OCI-LY7 (cell line): ENCODE measurements at regions not wholly inside any gene's neighbourhood (a gene's known extent, or its start where the extent isn't known, plus 50 kb on each side); places are given as distances from the start of the nearest gene placed in this dataset.

Experiments used
- EZH2phosphoT487 ChIP-seq: fragments of 200-600 bp; sonication (generic); IDR thresholded peaks from 2 replicates; pipeline ENCODE4 v1.6.1; 2018; ENCODE audit warnings: low read depth, borderline replicate concordance, mild to moderate bottlenecking, mixed run types, antibody characterized with exemption, low read length, moderate library complexity, mixed read lengths
- TF ChIP-seq, protein P1 (sequence below): fragments of 200-600 bp; sonication (generic); conservative IDR thresholded peaks from 2 replicates; pipeline ENCODE4 v1.5.1; 2014; ENCODE audit warnings: mild to moderate bottlenecking, antibody characterized with exemption, low read length, moderate library complexity, mixed read lengths

DNA sequence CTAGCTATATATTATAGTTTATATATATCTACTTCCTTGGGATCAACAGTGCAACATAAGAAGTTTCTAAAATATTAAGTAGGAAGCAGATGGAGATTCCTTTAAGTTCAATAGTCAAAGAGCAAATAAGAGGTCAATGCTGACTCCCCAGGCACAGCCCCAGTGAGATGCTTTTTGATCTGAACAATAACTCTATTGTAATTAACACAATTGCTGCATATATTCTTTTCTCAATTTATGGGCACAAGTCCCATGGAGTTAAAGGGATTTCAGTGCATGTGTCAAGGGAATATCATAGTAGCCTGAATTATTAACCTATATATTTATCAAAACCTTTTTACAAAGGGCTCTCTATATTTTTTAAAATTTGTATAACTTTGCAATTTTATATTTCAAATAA lies 180.8 kb downstream of the SPRY2 start:
- TF ChIP-seq, protein P1, sequence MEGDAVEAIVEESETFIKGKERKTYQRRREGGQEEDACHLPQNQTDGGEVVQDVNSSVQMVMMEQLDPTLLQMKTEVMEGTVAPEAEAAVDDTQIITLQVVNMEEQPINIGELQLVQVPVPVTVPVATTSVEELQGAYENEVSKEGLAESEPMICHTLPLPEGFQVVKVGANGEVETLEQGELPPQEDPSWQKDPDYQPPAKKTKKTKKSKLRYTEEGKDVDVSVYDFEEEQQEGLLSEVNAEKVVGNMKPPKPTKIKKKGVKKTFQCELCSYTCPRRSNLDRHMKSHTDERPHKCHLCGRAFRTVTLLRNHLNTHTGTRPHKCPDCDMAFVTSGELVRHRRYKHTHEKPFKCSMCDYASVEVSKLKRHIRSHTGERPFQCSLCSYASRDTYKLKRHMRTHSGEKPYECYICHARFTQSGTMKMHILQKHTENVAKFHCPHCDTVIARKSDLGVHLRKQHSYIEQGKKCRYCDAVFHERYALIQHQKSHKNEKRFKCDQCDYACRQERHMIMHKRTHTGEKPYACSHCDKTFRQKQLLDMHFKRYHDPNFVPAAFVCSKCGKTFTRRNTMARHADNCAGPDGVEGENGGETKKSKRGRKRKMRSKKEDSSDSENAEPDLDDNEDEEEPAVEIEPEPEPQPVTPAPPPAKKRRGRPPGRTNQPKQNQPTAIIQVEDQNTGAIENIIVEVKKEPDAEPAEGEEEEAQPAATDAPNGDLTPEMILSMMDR = no peak
- no peak for TF ChIP-seq EZH2phosphoT487
